BJ (cell line): ENCODE measurements at regions not wholly inside any gene's neighbourhood (a gene's known extent, or its start where the extent isn't known, plus 50 kb on each side); places are given as distances from the start of the nearest gene placed in this dataset.

Source experiments
- CTCF ChIA-PET: fragments of 350-600 bp; formaldehyde crosslinking; extraction: SDS; loops from one replicate; lab custom pipeline; 2021; ENCODE audit warnings: antibody characterized with exemption, inconsistent platforms; lab: Yijun Ruan, JAX
- POLR2A ChIA-PET: fragments of 300-600 bp; sonication (Branson Sonifier 250); formaldehyde crosslinking; extraction: SDS; loops from one replicate; lab custom pipeline; 2021; ENCODE audit warnings: antibody characterized with exemption; lab: Charles Lee
- DNase-seq: peaks from one replicate; pipeline ENCODE4 v3.0.0-alpha.2; 2011; ENCODE audit warnings: low read depth
- H3K27me3 ChIP-seq: 2 replicates; pipeline ENCODE4 v1.6.0; 2011; ENCODE audit warnings: low read length; ENCODE audit not compliant: control insufficient read depth, insufficient read depth
- H3K36me3 ChIP-seq: 2 replicates; pipeline ENCODE4 v1.5.1; 2011; ENCODE audit warnings: low read length; ENCODE audit not compliant: control insufficient read depth, insufficient read depth
- H3K4me3 ChIP-seq: 2 replicates; pipeline ENCODE4 v1.5.1; 2011; ENCODE audit warnings: low read depth, mild to moderate bottlenecking, control low read depth, low read length
- CTCF ChIP-seq: IDR thresholded peaks from 2 replicates; pipeline ENCODE4 v1.5.1; 2011; ENCODE audit warnings: low read depth, mild to moderate bottlenecking, control low read depth, inconsistent platforms, low read length, moderate library complexity; ENCODE audit not compliant: insufficient read depth

- no peak for TF ChIP-seq CTCF
- no peak for DNase-seq
- no peak overlapping the region for H3K4me3 ChIP-seq
- CTCF ChIA-PET, result no interaction called here
- POLR2A ChIA-PET, result no interaction called here
- H3K36me3 ChIP-seq, result no peaks in the 10 kb centered on the region
- H3K27me3 ChIP-seq, result no peaks in the 10 kb centered on the region
Measured at GRCh38 chr2:129074298-129074920, 755.7 kb upstream of the HS6ST1 start.

GRCh38 chr2:129078548-129078947 lies 759.9 kb upstream of the HS6ST1 start:
- Histone ChIP-seq H3K36me3 (no peaks in the 10 kb centered on the region), H3K27me3 (no peaks in the 10 kb centered on the region), H3K4me3 (no peak overlapping the region)
- no peak for DNase-seq
- POLR2A ChIA-PET, result no interaction called here
- CTCF ChIA-PET, result no interaction called here
- TF ChIP-seq CTCF, result no peak

- Histone ChIP-seq H3K4me3 (no peak overlapping the region), H3K27me3 (no peaks in the 10 kb centered on the region), H3K36me3 (no peaks in the 10 kb centered on the region)
- POLR2A ChIA-PET, result no interaction called here
- TF ChIP-seq CTCF, result no peak
- CTCF ChIA-PET, result no interaction called here
- no peak for DNase-seq
Measured at GRCh38 chr2:129080715-129081476, 762.2 kb upstream of the HS6ST1 start.

GRCh38 chr2:129085386-129085785 lies 766.7 kb upstream of the HS6ST1 start:
- CTCF ChIA-PET, result no interaction called here
- Histone ChIP-seq H3K36me3 (no peaks in the 10 kb centered on the region), H3K4me3 (no peak overlapping the region), H3K27me3 (no peaks in the 10 kb centered on the region)
- DNase-seq, result no peak
- TF ChIP-seq CTCF, result no peak
- POLR2A ChIA-PET, result no interaction called here

- ChIA-PET CTCF (no interaction called here), POLR2A (no interaction called here)
- no peak for TF ChIP-seq CTCF
- no peak for DNase-seq
- no peak overlapping the region for H3K4me3 ChIP-seq
- H3K27me3 ChIP-seq, result no peaks in the 10 kb centered on the region
- no peaks in the 10 kb centered on the region for H3K36me3 ChIP-seq
Measured at GRCh38 chr2:129087133-129087813, 768.6 kb upstream of the HS6ST1 start.
